Prostate gland (tissue), 2 donors: ENCODE measurements at regions not wholly inside any gene's neighbourhood (a gene's known extent, or its start where the extent isn't known, plus 50 kb on each side); places are given as distances from the start of the nearest gene placed in this dataset.

Source experiments
- DNase-seq: peaks from one replicate; pipeline ENCODE4 v3.0.0-alpha.2; 2019; ENCODE audit warnings: low spot score
- H3K27ac ChIP-seq, 2 donors: fragments of 200-600 bp; sonication (generic); 2 replicates each; pipeline ENCODE4 v1.5.1; 2017 to 2019
- H3K27me3 ChIP-seq: fragments of 200-600 bp; sonication (generic); replicated peaks from 2 replicates; pipeline ENCODE4 v1.5.1; 2019; ENCODE audit not compliant: insufficient read depth
- H3K36me3 ChIP-seq, 2 donors: fragments of 200-600 bp; sonication (generic); 1 replicate in 1 of 2; 2 replicates in 1 of 2; pipeline versions ENCODE4 v1.5.1 to v1.8.1; 2017 to 2019
- H3K4me1 ChIP-seq: fragments of 200-600 bp; sonication (generic); replicated peaks from 2 replicates; pipeline ENCODE4 v1.5.1; 2019
- H3K4me3 ChIP-seq, 2 donors: fragments of 200-600 bp; sonication (generic); 2 replicates each; pipeline ENCODE4 v1.5.1; 2017 to 2019
- H3K9me3 ChIP-seq: fragments of 200-600 bp; sonication (generic); 2 replicates; pipeline ENCODE4 v1.5.1; 2017
- CTCF ChIP-seq, 4 experiments: fragments of 200-600 bp in 2 of 4; fragments of 450-650 bp in 2 of 4; sonication (generic) in 2 of 4; IDR thresholded peaks; 1 replicate in 3 of 4; 2 replicates in 1 of 4; pipeline ENCODE4 v1.5.1; 2016 to 2019; ENCODE audit warnings: antibody characterized with exemption in 4 of 4, mild to moderate bottlenecking in 2 of 4, moderate library complexity in 2 of 4
- POLR2A ChIP-seq: fragments of 450-650 bp; IDR thresholded peaks from one replicate; pipeline ENCODE4 v1.6.1; 2016; ENCODE audit warnings: antibody characterized with exemption, mild to moderate bottlenecking
- POLR2AphosphoS5 ChIP-seq: sonication (generic); formaldehyde crosslinking; IDR thresholded peaks from one replicate; pipeline ENCODE4 v1.6.1; 2017; ENCODE audit warnings: antibody characterized with exemption
- WGBS: methylation state at CpG from one replicate; pipeline ENCODE4 v1.1.5; 2018; 5-methylcytosine and 5-hydroxymethylcytosine counted together
- intact Hi-C: fragments of 100-400 bp; cut with DNase I; formaldehyde crosslinking; loops from one replicate; pipeline ENCODE4 v1.14.2; 2022

GRCh38 chr15:98139337-98139736 lies 178.8 kb downstream of the ARRDC4 start:
- no peak for TF ChIP-seq POLR2AphosphoS5
- no peak for TF ChIP-seq POLR2A
- TF ChIP-seq CTCF (IDR thresholded peaks at IDR 0.05): no peak
- Histone ChIP-seq H3K4me3 (no peak overlapping the region), H3K27me3 (no peaks in the 10 kb centered on the region), H3K4me1 (no peaks in the 10 kb centered on the region), H3K9me3 (no peaks in the 10 kb centered on the region), H3K36me3 (no peaks in the 10 kb centered on the region), H3K27ac (no peak overlapping the region)
- 65% methylated on average over 4 of the region's 4 CpGs for WGBS
- no peak for DNase-seq
- intact Hi-C loops: no loop called here

- no peaks in the 10 kb centered on the region for H3K9me3 ChIP-seq
- H3K4me1 ChIP-seq: no peaks in the 10 kb centered on the region
- H3K36me3 ChIP-seq: no peaks in the 10 kb centered on the region
- H3K27me3 ChIP-seq: no peaks in the 10 kb centered on the region
- no peak for DNase-seq
- TF ChIP-seq POLR2AphosphoS5 (no peak), CTCF (IDR thresholded peaks at IDR 0.05) (no peak)
- no peak overlapping the region for H3K27ac ChIP-seq
- no peak overlapping the region for H3K4me3 ChIP-seq
- intact Hi-C loops: no loop called here
- 91% methylated on average over 2 of the region's 2 CpGs for WGBS
Observed at GRCh38 chr15:98142572-98142971, 182.1 kb downstream of the ARRDC4 start.

- Histone ChIP-seq H3K36me3 (no peaks in the 10 kb centered on the region), H3K27ac (no peak overlapping the region), H3K27me3 (no peaks in the 10 kb centered on the region), H3K9me3 (no peaks in the 10 kb centered on the region), H3K4me3 (no peak overlapping the region), H3K4me1 (no peaks in the 10 kb centered on the region)
- intact Hi-C loops: no loop called here
- WGBS: 65% methylated on average over 4 of the region's 4 CpGs
- TF ChIP-seq POLR2A: no peak
- TF ChIP-seq CTCF (IDR thresholded peaks at IDR 0.05): no peak
- no peak for TF ChIP-seq POLR2AphosphoS5
- DNase-seq: no peak
Observed at GRCh38 chr15:98143116-98143515, 182.6 kb downstream of the ARRDC4 start.

GRCh38 chr15:98144388-98144787 lies 183.9 kb downstream of the ARRDC4 start:
- H3K27me3 ChIP-seq: peaks cover 2% of the 10 kb centered on the region
- 78% methylated on average over 2 of the region's 2 CpGs for WGBS

More at GRCh38 chr15:98144388-98144787, 183.9 kb downstream of the ARRDC4 start:
- Histone ChIP-seq H3K36me3 (no peaks in the 10 kb centered on the region), H3K4me1 (no peaks in the 10 kb centered on the region), H3K4me3 (no peak overlapping the region), H3K9me3 (no peaks in the 10 kb centered on the region), H3K27ac (no peak overlapping the region)
- intact Hi-C loops: no loop called here
- DNase-seq: no peak
- no peak for TF ChIP-seq POLR2A
- TF ChIP-seq CTCF (IDR thresholded peaks at IDR 0.05): no peak
- TF ChIP-seq POLR2AphosphoS5: no peak
